Epidermal melanocyte (primary cell): ENCODE measurements at regions not wholly inside any gene's neighbourhood (a gene's known extent, or its start where the extent isn't known, plus 50 kb on each side); places are given as distances from the start of the nearest gene placed in this dataset.

Experiments used
- DNase-seq: peaks from one replicate; pipeline ENCODE4 v3.0.0; 2011; ENCODE audit warnings: low spot score; ENCODE audit not compliant: insufficient read length

DNA sequence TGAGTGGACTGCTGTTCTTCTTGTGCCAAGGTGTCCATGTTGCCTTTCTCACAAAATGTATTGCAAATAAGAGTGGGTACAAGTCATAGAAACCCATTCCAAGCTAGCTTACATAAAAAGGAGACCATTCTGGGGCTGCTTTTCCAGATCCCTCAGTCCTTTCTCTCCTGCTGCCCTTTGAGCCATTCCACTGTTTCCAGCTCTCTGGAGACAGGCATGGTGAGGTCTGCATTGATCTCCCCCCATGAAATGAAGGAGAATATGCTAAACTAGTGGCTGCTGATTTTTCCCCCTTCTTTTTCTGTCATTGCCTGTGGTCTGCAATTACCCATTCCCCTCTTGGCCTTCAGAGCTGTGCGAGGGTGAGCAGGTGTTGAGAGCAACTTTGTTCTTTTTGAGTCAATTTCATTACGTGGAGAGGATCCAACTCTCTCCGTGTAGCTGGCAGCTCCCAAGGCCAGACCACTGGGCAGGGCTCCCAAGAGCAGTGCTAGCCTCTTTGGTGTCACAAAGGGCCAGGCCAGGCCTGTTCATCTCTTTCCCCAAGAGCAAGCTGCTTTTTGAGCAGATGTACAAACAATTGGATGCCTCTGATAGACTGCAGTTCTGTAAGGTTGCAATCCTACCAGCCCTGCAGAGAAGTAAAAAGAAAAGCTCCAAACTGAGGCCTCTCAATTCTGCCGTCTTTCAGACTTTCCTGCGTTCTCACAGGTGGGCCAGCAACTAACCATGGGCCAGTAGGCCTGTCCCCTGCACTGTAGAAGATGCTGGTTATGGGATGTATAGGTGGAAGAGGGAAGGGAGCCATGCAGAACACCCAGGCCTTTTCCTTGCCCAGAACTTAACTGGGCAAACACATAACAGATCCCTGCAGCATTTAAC is 96.1 kb upstream of the ARMC2 start:
- no peak for DNase-seq

DNA sequence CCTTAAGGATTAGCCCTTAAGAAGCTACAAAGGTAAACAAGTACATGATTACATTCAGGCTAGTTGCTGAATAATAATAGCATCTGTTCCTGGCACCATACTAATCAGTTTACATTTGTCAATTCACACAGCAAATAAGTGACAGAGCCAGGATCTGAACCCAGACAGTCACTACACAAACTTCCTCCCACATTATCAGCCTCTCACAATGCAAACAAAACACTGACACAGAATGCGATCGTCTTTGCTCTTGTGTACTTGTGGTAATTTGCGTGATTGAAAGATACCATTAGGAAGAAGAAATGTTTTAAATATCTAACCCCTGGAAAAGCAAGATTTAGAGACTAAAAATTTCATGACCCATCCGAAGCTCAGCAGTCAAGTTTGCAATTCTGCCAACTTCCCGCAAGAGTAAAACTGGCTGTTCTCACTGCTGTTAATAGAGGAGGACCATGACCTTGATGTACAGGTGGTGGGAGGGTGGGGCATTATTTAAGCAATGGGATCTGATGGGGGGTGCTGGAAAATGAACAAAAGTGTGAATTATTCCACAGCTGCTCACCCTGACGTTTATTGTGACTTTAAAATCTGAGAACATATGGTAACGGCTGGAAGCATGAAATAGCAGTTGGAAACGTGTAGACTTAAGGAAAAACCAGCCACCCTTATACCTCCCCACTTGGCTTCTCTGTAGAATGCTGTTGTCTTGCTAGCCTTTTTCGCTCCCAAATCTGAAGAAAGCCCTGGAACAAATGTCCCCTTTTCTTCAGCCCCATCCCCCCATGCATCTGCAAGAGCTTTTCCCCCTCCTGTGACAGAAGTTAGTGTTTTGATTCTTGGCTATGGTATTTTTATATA is 95.3 kb upstream of the ARMC2 start:
- no peak for DNase-seq

DNA sequence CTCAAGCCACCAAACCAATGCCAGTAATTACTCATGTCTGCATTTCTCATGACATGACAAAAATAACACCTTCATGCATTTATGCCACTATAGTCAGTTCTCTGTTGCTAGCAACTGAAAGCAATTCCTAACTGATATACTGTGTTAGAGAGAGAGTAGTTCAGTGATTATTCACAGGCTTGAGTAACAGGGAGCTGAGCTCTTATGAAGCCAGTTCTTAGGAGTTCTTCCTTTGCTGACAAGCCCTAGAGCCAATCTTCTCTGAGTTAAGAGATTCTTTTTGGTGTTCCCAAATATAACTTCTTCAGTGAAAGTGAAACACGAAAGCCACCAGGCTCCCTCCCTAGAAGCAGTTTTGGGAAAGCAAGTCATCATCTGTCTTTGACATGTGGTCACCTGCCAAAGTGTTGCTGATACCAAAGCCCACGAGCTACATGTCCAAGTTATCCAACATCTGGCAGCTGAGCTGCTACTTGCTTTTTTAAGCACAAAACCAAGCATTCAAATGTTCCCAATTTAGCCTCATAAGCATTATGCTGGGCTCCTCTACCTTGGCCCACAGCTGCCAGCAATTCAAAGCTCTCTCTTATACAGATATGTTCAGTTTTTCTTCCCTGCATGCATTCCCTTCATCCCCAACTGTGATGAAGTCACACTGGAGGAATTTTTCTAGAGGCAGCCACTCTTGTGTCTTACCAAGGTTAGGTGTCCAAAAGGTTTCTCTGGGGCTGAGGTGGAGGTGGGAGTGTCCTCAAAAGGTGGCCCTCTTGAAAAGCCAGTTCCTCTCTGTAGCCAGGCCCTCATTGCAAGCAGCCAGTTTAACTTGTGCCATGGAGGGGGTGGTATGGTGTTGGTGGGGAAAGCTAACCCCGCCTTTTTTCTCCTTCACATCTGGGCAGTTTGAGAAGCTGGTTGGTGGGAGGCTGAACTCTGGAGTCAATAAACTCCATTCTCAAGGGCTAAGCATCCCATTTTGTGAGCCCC is 92.7 kb upstream of the ARMC2 start:
- no peak for DNase-seq

DNA sequence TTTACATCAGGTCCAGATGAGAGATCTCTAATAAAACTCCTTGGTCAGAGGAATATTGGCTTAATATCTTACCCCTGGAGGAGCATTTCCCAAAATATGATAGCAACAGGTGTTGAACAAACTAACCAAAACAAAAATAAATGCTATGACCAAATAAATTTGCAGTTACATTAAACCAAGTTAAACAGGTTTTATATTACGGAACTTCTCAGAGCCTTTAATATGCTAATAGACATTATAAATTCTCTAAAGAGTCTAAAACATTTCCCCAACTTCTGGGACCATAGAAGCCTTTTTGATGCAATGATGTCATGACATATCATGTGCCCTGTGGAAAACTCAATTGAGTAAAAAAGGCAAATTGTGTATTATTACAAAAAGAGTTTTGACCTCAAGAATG is 90.9 kb upstream of the ARMC2 start:
- no peak for DNase-seq

- DNase-seq: no peak
Measured at GRCh38 chr6:108758884-108759283, 89.3 kb upstream of the ARMC2 start.

DNA sequence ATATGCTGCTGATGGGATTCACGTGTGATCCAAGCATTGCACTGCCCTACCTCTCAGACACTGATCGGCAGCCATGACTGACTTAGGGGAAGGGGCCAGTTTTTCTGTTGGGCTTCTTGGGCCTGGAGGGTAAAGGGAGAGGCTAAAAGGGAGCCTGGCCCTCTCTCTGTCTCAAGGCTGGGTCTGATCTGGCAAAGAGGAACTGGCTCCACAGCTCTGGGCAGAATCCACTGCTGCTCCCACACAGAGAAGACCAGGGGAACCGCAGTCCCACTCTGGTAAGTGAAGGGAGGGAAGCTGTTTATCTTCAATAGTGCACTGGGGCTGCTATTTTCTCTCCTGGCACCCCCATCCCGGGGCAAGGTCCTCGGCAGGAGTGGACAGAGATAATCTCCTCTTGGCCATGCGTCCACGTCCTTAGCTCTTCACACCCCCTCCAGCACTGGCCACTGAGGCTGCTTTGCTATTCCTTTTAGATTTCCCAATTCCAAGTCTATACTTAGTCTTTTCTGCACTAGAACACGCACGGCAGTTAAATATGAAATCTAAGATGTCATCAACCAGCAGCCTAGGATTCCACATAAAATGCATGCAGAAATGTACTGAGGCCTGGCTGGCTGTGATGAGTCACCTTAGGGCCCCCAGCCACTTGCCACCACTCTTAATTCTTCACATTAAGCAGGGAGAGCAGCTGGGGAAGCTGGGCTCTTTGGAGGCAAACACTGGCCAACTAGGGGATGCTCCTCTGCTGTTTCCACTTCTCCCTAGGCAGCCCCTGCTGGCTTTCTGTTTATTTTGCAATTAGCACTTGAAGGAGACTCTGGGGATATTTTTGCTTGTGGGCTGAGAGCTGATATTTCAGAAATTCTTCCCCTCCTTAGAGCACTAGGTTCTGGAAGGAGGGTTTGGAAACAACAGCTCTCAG is 87.8 kb upstream of the ARMC2 start:
- DNase-seq: no peak

- no peak for DNase-seq
Measured at GRCh38 chr6:108762394-108762793, 85.8 kb upstream of the ARMC2 start.

DNA sequence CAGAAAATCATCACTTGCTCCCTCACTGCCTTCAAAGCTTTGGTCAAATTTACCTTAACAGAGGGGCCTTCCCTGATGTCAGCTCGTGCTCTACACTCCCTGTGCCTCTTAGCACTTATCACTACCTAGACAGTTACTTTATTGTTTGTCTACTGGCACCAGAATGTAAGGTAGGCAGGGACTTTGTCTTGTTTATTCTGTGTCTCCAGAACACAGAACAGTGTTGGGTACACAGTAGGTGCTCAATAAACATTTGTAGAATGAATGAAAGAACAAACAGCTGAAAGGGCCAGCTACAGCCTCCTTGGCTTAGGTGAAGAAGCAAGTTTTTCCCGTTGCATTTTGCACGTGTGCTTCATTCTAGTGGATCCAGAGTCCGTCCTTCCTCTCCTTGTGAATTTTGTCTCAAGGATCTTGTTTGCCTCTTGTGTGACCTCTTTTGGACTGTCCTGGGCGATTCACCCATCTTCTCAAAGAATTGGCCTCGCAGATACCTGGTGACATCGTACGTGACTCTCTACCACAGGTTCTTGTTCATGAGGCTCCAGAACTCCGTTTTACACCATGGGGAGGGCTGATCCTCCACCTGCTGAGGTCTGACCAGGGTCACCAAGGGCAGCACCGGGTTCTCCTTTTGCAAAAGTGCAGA is 84.2 kb upstream of the ARMC2 start:
- no peak for DNase-seq

- peak; percentile 37 for DNase-seq
Measured at GRCh38 chr6:108764580-108764950, 83.7 kb upstream of the ARMC2 start.

DNA sequence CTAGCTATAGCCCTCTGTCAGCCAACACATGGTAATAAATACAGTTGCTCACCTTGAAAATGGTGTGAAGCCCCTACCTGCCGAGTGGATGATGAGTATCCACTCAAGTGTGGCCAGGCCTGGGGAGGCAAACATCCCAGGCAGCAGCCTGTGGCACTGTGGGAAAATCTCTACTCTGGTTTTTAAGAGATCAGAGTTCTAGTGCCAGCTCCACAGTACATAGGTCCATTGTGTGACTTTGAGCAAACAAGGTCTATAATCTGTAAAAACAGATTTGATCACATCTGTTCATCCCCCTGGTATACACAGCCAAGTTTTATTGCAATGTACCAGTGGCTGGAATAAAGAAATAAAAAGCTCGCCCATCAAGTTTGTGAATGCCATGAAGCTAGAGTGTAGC is 82.7 kb upstream of the ARMC2 start:
- DNase-seq: no peak

- no peak for DNase-seq
Measured at GRCh38 chr6:108766419-108766818, 81.8 kb upstream of the ARMC2 start.

DNA sequence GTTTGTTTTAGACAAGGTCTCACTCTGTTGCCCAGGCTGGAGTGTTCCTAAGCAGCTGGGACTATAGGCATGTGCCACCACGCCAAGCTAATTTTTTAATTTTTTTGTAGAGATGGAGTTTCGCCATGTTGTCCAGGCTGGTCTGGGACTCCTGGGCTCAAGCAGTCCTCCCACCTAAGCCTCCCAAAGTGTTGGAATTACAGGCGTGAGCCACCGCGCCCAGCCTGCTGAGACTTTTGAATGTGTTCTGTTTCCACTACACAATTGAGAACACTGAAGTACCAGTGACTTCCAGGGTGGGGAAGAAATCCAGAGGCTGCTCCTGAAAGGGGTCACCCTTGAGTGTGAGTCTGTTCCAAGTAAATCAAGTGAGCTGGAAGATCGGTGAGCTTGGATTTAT is 81.3 kb upstream of the ARMC2 start:
- no peak for DNase-seq

DNA sequence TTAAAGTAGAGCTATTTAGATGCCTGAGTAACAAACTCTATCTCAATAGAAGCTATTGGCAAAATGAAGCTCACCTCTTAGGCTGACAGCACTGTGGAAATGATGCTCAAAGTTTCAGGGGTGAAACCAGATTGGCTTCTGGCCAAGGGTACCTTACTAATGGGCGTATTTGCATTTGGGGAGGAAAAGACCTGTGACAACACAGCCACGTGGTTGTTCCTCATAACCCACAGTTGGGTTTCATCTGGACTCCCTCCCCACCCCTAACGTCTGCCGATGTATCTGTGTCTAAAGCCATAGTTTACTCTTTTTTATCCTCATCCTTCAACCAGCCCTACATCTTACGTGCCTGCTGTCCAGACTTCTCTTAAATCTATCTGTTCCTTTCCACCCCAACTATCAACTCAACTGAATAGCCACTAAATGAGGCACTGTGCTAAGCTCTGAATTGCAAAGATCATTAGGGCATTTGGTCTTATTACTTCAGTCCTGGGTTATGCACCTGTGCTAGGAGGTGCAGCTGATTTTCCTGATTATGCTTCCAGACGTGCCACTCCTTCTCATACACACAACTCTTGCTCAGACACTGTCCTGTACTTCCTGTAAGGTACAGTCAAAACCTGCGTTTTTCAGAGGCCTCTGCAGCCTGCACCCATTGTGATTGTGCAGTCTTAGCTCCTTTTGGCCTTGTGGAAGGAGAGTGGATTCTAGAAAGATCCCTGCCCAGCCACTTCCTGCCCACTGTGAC is 80.6 kb upstream of the ARMC2 start:
- no peak for DNase-seq

DNA sequence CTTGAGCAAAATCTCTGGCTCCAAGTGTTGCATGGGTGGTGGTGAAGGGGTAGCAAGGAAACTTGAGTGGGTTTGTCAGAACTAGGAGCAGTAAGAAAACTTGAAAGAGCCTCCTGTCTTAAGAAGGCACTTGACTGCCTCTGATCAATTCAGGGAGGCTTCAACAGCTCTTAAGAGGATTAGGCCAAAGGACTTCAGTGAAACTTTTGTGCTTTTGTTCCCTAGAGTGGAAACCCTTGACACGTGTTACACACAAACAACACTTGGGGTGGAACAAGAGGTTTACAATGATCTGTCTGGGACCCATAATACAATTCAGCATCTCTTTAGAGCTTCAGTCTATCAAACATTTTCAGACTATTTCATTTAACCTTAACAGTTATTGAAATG is 80.1 kb upstream of the ARMC2 start:
- DNase-seq: no peak

GRCh38 chr6:108768792-108769524 is 79.3 kb upstream of the ARMC2 start:
- DNase-seq: no peak

- DNase-seq: no peak
Measured at GRCh38 chr6:108771421-108771820, 76.8 kb upstream of the ARMC2 start.

- no peak for DNase-seq
Measured at GRCh38 chr6:108774555-108774954, 73.7 kb upstream of the ARMC2 start.

DNA sequence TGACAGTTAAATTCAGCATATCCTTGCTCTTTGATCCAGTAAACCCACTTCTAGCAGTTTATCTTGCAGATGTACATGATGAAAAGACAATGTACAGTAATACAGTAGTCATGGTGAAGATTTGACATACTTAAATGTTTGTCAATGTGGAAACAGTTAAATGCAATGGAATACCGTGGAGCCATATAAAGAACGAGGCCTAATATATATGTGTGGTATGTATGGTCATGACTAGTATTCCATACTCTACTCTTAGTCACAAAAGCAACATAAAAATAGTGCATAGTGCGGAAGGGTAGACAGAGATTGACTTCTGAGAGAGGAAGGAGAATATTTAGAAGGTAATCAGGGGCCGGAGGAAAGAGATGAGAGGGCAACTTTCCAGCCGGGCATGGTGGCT is 70.7 kb upstream of the ARMC2 start:
- DNase-seq: no peak
